H1 (cell line): ENCODE measurements at regions not wholly inside any gene's neighbourhood (a gene's known extent, or its start where the extent isn't known, plus 50 kb on each side); places are given as distances from the start of the nearest gene placed in this dataset.

Experiments used
- CTCF ChIA-PET: fragments of 300-600 bp; sonication (Branson Sonifier 250); formaldehyde crosslinking; loops from one replicate; lab custom pipeline; 2021; ENCODE audit not compliant: partially characterized antibody; lab: Charles Lee
- POLR2A ChIA-PET: fragments of 300-600 bp; sonication (Branson Sonifier 250); formaldehyde crosslinking; loops from one replicate; lab custom pipeline; 2021; ENCODE audit warnings: inconsistent platforms; ENCODE audit not compliant: partially characterized antibody; lab: Charles Lee
- DNase-seq, 2 experiments: peaks; one replicate each; pipeline versions ENCODE4 v3.0.0 to v3.0.0-alpha.2; 2010 to 2022; ENCODE audit warnings: low spot score in 2 of 2, low read depth in 1 of 2, mixed read lengths in 1 of 2
- FAIRE-seq: peaks from 2 replicates; lab custom pipeline; 2011; peaks lifted over from hg19 to GRCh38; lab: Jason Lieb, UNC
- H2AFZ ChIP-seq: 2 replicates; pipeline ENCODE4 v1.8.1; 2012; ENCODE audit warnings: low read length, inconsistent platforms
- H2AK5ac ChIP-seq: 2 replicates; pipeline ENCODE4 v1.6.1; 2013; ENCODE audit warnings: low read depth, low read length
- H2BK120ac ChIP-seq: replicated peaks from 2 replicates; pipeline ENCODE3; 2013; ENCODE audit warnings: low read depth, low read length, inconsistent platforms
- H2BK12ac ChIP-seq: 2 replicates; pipeline ENCODE4 v1.6.1; 2013; ENCODE audit warnings: low read depth, low read length
- H2BK15ac ChIP-seq: 2 replicates; pipeline ENCODE4 v1.6.1; 2013; ENCODE audit warnings: low read length
- H2BK20ac ChIP-seq: 2 replicates; pipeline ENCODE4 v1.6.1; 2013; ENCODE audit warnings: low read length
- H2BK5ac ChIP-seq: 2 replicates; pipeline ENCODE4 v1.6.1; 2013; ENCODE audit warnings: low read depth, low read length
- H3K14ac ChIP-seq: 2 replicates; pipeline ENCODE4 v1.6.1; 2013; ENCODE audit warnings: inconsistent platforms; ENCODE audit not compliant: insufficient read length
- H3K18ac ChIP-seq: 2 replicates; pipeline ENCODE4 v1.6.1; 2013; ENCODE audit warnings: low read length; ENCODE audit errors: extremely low read depth
- H3K23ac ChIP-seq: 2 replicates; pipeline ENCODE4 v1.6.1; 2013; ENCODE audit warnings: inconsistent platforms; ENCODE audit not compliant: insufficient read length
- H3K23me2 ChIP-seq: 2 replicates; pipeline ENCODE4 v1.6.1; 2013; ENCODE audit warnings: low read depth, low read length
- H3K27ac ChIP-seq: 2 replicates; pipeline ENCODE4 v1.6.1; 2011; ENCODE audit warnings: low read depth, low read length, inconsistent platforms
- H3K27me3 ChIP-seq, 4 experiments: replicated peaks in 1 of 4; 1 replicate in 1 of 4; 2 replicates in 3 of 4; pipeline versions ENCODE4 v1.6.1 to v1.8.1; 2011 to 2013; ENCODE audit warnings: low read length in 3 of 4, mild to moderate bottlenecking in 3 of 4, inconsistent platforms in 2 of 4, mixed read lengths in 2 of 4, moderate library complexity in 1 of 4; ENCODE audit not compliant: control insufficient read depth in 3 of 4, insufficient read depth in 3 of 4; ENCODE audit errors: extremely low read depth in 1 of 4
- H3K36me3 ChIP-seq, 4 experiments: 2 replicates each; pipeline versions ENCODE4 v1.6.1 to v1.8.1; 2011 to 2013; ENCODE audit warnings: mild to moderate bottlenecking in 4 of 4, low read length in 3 of 4, moderate library complexity in 2 of 4, control low read depth in 1 of 4, inconsistent platforms in 1 of 4; ENCODE audit not compliant: insufficient read depth in 4 of 4, control insufficient read depth in 2 of 4
- H3K4ac ChIP-seq: replicated peaks from 2 replicates; pipeline ENCODE3; 2013; ENCODE audit warnings: low read length, low read depth, mixed read lengths, inconsistent platforms; ENCODE audit not compliant: insufficient read length
- H3K4me1 ChIP-seq, 4 experiments: replicated peaks in 1 of 4; 1 replicate in 1 of 4; 2 replicates in 3 of 4; pipeline versions ENCODE4 v1.6.1 to v1.8.1; 2011 to 2013; ENCODE audit warnings: low read length in 3 of 4, inconsistent platforms in 2 of 4, mixed read lengths in 1 of 4; ENCODE audit not compliant: insufficient read depth in 4 of 4, control insufficient read depth in 3 of 4
- H3K4me2 ChIP-seq, 2 experiments: 2 replicates each; pipeline versions ENCODE4 v1.6.1 to v1.8.1; 2011 to 2013; ENCODE audit warnings: low read depth in 2 of 2, low read length in 2 of 2, control low read depth in 1 of 2, inconsistent platforms in 1 of 2, mild to moderate bottlenecking in 1 of 2; ENCODE audit not compliant: insufficient read depth in 1 of 2
- H3K4me3 ChIP-seq, 4 experiments: fragments of 200-600, 300-600 bp in 1 of 4; sonication (generic), shearing (Covaris generic), sonication (Bioruptor Twin) in 1 of 4; 2 replicates each; pipeline versions ENCODE4 v1.5.1 to v1.8.1; 2011 to 2016; ENCODE audit warnings: low read length in 4 of 4, low read depth in 3 of 4, control low read depth in 2 of 4, inconsistent platforms in 2 of 4, mild to moderate bottlenecking in 2 of 4, mixed read lengths in 1 of 4, moderate library complexity in 1 of 4; ENCODE audit not compliant: insufficient read depth in 2 of 4; ENCODE audit errors: extremely low read depth in 1 of 4
- H3K56ac ChIP-seq: replicated peaks from 2 replicates; pipeline ENCODE3; 2013; ENCODE audit warnings: low read depth, mild to moderate bottlenecking, mixed read lengths, low read length, inconsistent platforms; ENCODE audit not compliant: insufficient read length
- H3K79me1 ChIP-seq: 2 replicates; pipeline ENCODE4 v1.6.1; 2013; ENCODE audit warnings: low read depth, low read length, control low read depth
- H3K79me2 ChIP-seq, 2 experiments: 2 replicates each; pipeline versions ENCODE4 v1.6.1 to v1.8.1; 2012 to 2013; ENCODE audit warnings: low read length in 2 of 2, mild to moderate bottlenecking in 2 of 2, inconsistent platforms in 1 of 2; ENCODE audit not compliant: insufficient read depth in 2 of 2, control insufficient read depth in 1 of 2
- H3K9ac ChIP-seq, 4 experiments: replicated peaks in 1 of 4; 1 replicate in 1 of 4; 2 replicates in 3 of 4; pipeline versions ENCODE4 v1.6.1 to v1.8.1; 2011 to 2013; ENCODE audit warnings: low read depth in 3 of 4, low read length in 3 of 4, control low read depth in 2 of 4, mild to moderate bottlenecking in 2 of 4, moderate library complexity in 2 of 4, inconsistent platforms in 1 of 4; ENCODE audit errors: extremely low read depth in 1 of 4
- H3K9me3 ChIP-seq, 2 experiments: 2 replicates each; pipeline versions ENCODE4 v1.6.1 to v1.8.1; 2012 to 2013; ENCODE audit warnings: mild to moderate bottlenecking in 2 of 2, moderate library complexity in 2 of 2, control low read depth in 1 of 2, inconsistent platforms in 1 of 2, low read depth in 1 of 2, low read length in 1 of 2, mixed read lengths in 1 of 2; ENCODE audit not compliant: insufficient read depth in 2 of 2
- H4K20me1 ChIP-seq, 2 experiments: replicated peaks in 1 of 2; 2 replicates each; pipeline versions ENCODE3 to v1.8.1; 2011 to 2013; ENCODE audit warnings: inconsistent platforms in 2 of 2, low read length in 2 of 2, mild to moderate bottlenecking in 1 of 2; ENCODE audit not compliant: insufficient read depth in 2 of 2, control insufficient read depth in 1 of 2
- H4K5ac ChIP-seq: 2 replicates; pipeline ENCODE4 v1.6.1; 2013; ENCODE audit warnings: low read length, low read depth, mixed read lengths, inconsistent platforms; ENCODE audit not compliant: insufficient read length
- H4K8ac ChIP-seq: 2 replicates; pipeline ENCODE4 v1.8.0; 2013; ENCODE audit warnings: mild to moderate bottlenecking, moderate library complexity, low read length, inconsistent platforms; ENCODE audit not compliant: insufficient read depth; ENCODE audit errors: extremely low read depth
- H4K91ac ChIP-seq: replicated peaks from 2 replicates; pipeline ENCODE3; 2013; ENCODE audit warnings: low read length, mixed read lengths, inconsistent platforms; ENCODE audit not compliant: insufficient read length
- BACH1 ChIP-seq: IDR thresholded peaks from 2 replicates; pipeline ENCODE4 v1.6.1; 2012; ENCODE audit warnings: low read length, improper control_type of control experiment
- CEBPB ChIP-seq: IDR thresholded peaks from 2 replicates; pipeline ENCODE4 v1.6.1; 2012; ENCODE audit warnings: low read depth, low read length
- JUN ChIP-seq: IDR thresholded peaks from 2 replicates; pipeline ENCODE4 v1.6.1; 2011; ENCODE audit warnings: low read depth, mild to moderate bottlenecking, improper control_type of control experiment, low read length
- KDM1A ChIP-seq: fragments of 200-600, 300-600 bp; sonication (generic); IDR thresholded peaks from 2 replicates; pipeline ENCODE4 v1.7.1; 2016; ENCODE audit warnings: mild to moderate bottlenecking, low read length, borderline replicate concordance
- NRF1 ChIP-seq: IDR thresholded peaks from 2 replicates; pipeline ENCODE4 v1.6.1; 2011; ENCODE audit warnings: mild to moderate bottlenecking, low read depth, low read length, improper control_type of control experiment
- POU5F1 ChIP-seq: IDR thresholded peaks from 2 replicates; pipeline ENCODE4 v1.6.1; 2011; ENCODE audit warnings: low read depth, mild to moderate bottlenecking, low read length, moderate library complexity
- TBP ChIP-seq: IDR thresholded peaks from 2 replicates; pipeline ENCODE4 v1.6.1; 2011; ENCODE audit warnings: low read depth, low read length, improper control_type of control experiment
- ZNF274 ChIP-seq: IDR thresholded peaks from 2 replicates; pipeline ENCODE4 v1.7.0; 2012; ENCODE audit warnings: low read length, borderline replicate concordance; ENCODE audit errors: extremely low read depth
- WGBS, 2 experiments: shearing (Covaris generic) in 1 of 2; methylation state at CpG; one replicate each; pipeline versions ENCODE4 v1.1.6 to v1.1.7; 2013 to 2015; ENCODE audit warnings: low lambda C conversion rate in 2 of 2, mixed read lengths in 2 of 2, inconsistent platforms in 1 of 2, low coverage in 1 of 2, missing lambda C conversion rate in 1 of 2; ENCODE audit not compliant: insufficient replicate concordance in 2 of 2, insufficient coverage in 1 of 2, insufficient read length in 1 of 2; ENCODE audit errors: extremely low coverage in 1 of 2, missing lambda C conversion rate in 1 of 2; 5-methylcytosine and 5-hydroxymethylcytosine counted together
- TF ChIP-seq, protein P1 (sequence below), 3 experiments: IDR thresholded peaks; 1 replicate in 2 of 3; 2 replicates in 1 of 3; pipeline versions ENCODE4 v1.5.1 to v1.6.1; 2011; ENCODE audit warnings: low read length in 3 of 3, mild to moderate bottlenecking in 3 of 3, inconsistent platforms in 2 of 3, low read depth in 1 of 3, moderate library complexity in 1 of 3; ENCODE audit not compliant: insufficient read depth in 1 of 3; ENCODE audit errors: control extremely low read depth in 1 of 3
- TF ChIP-seq, protein P2 (sequence below): IDR thresholded peaks from 2 replicates; pipeline ENCODE4 v1.6.1; 2011; ENCODE audit warnings: low read depth, mild to moderate bottlenecking, low read length; ENCODE audit not compliant: insufficient read depth

DNA sequence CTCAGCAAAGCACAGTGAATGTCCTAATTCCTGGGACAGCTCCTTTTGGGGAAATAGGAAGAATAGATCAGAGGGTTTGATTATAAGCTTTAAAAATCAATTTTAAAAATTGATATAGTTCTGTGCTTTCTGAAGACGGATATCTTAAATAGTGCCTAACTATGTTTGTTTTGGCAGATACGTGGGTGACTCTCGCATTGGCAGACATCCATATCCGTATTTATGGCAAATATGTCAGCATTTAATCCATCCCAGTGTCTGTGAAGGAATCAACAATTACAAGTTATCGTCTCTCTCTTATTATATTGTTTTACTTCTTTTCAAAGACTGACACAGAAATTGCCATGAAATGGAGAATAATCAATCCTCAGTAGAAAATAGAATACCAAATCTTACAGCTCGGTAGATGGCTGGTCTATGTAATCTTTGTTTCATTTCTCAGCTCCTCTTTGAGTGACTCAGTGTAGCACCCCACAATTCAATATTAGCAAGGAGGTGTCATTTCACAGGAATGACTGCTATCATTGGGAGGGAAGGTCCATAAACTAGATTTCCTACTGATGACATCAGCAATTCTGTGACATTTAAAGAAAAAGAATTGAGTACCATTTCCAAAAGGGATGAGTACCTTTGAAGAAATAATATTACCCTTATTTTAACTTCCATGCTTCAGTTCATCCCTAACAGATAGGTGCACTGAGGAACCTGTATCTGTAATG, 186.4 kb upstream of the NFE2L3 start:
- 89% methylated on average over 6 of the region's 6 CpGs; no CpG with 5 or more reads in 1 of the 2 experiments for WGBS, 2 experiments
- no peak overlapping the region for H3K23ac ChIP-seq
- no peak overlapping the region for H2BK5ac ChIP-seq
- no peaks in the 10 kb centered on the region for H3K9me3 ChIP-seq
- H2BK20ac ChIP-seq = no peak overlapping the region
- H4K91ac ChIP-seq = no peak overlapping the region
- ChIA-PET CTCF (interaction anchor here (0.7 to 1.4 kb wide), 3 partner anchors 10 to 186 kb away, joined by 3 to 4 read pairs (median 3); partner anchors contain the start of gene NFE2L3), POLR2A (interaction anchor here (1.4 kb wide), 1 partner anchor 12 kb away, joined by 3 read pairs; no protein-coding TSS in a partner anchor)
- H3K36me3 ChIP-seq = no peaks in the 10 kb centered on the region
- H3K18ac ChIP-seq = no peak overlapping the region
- H3K56ac ChIP-seq = no peak overlapping the region
- H3K4me1 ChIP-seq = no peaks in the 10 kb centered on the region
- no peak for FAIRE-seq
- H3K27ac ChIP-seq = no peak overlapping the region
- no peak overlapping the region for H2AK5ac ChIP-seq
- H3K4me2 ChIP-seq = no peak overlapping the region
- H3K9ac ChIP-seq = no peak overlapping the region
- H4K5ac ChIP-seq = no peak overlapping the region
- DNase-seq = no peak
- no peak overlapping the region for H3K14ac ChIP-seq
- H4K8ac ChIP-seq = no peak overlapping the region
- H2BK15ac ChIP-seq = no peak overlapping the region
- no peaks in the 10 kb centered on the region for H3K79me2 ChIP-seq
- no peaks in the 10 kb centered on the region for H3K27me3 ChIP-seq
- TF ChIP-seq, protein P1, sequence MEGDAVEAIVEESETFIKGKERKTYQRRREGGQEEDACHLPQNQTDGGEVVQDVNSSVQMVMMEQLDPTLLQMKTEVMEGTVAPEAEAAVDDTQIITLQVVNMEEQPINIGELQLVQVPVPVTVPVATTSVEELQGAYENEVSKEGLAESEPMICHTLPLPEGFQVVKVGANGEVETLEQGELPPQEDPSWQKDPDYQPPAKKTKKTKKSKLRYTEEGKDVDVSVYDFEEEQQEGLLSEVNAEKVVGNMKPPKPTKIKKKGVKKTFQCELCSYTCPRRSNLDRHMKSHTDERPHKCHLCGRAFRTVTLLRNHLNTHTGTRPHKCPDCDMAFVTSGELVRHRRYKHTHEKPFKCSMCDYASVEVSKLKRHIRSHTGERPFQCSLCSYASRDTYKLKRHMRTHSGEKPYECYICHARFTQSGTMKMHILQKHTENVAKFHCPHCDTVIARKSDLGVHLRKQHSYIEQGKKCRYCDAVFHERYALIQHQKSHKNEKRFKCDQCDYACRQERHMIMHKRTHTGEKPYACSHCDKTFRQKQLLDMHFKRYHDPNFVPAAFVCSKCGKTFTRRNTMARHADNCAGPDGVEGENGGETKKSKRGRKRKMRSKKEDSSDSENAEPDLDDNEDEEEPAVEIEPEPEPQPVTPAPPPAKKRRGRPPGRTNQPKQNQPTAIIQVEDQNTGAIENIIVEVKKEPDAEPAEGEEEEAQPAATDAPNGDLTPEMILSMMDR (IDR thresholded peaks at IDR 0.05; ENCODE audit: control extremely low read depth in 1 of 3, insufficient read depth in 1 of 3, low read depth in 1 of 3, low read length in 3 of 3) = no peak
- no peak for TF ChIP-seq BACH1
- TF ChIP-seq KDM1A = no peak
- TF ChIP-seq TBP = no peak
- TF ChIP-seq, protein P2, sequence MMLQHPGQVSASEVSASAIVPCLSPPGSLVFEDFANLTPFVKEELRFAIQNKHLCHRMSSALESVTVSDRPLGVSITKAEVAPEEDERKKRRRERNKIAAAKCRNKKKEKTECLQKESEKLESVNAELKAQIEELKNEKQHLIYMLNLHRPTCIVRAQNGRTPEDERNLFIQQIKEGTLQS = no peak
- TF ChIP-seq JUN = no peak
- no peak for TF ChIP-seq ZNF274
- no peak for TF ChIP-seq CEBPB
- no peak for TF ChIP-seq POU5F1
- TF ChIP-seq NRF1 = no peak
- no peak overlapping the region for H2BK120ac ChIP-seq
- no peak overlapping the region for H3K4me3 ChIP-seq
- H2AFZ ChIP-seq = no peak overlapping the region
- H3K79me1 ChIP-seq = no peaks in the 10 kb centered on the region
- no peak overlapping the region for H2BK12ac ChIP-seq
- H3K23me2 ChIP-seq = no peaks in the 10 kb centered on the region
- no peak overlapping the region for H3K4ac ChIP-seq
- no peaks in the 10 kb centered on the region for H4K20me1 ChIP-seq
